ENCODE measurements at regions not wholly inside any gene's neighbourhood (a gene's known extent, or its start where the extent isn't known, plus 50 kb on each side); places are given as distances from the start of the nearest gene placed in this dataset.

GRCh38 chr12:131482686-131483085 lies 228.2 kb upstream of the SFSWAP start:
- no peak overlapping the region for H3K27ac ChIP-seq
- no peaks in the 10 kb centered on the region for H3K36me3 ChIP-seq
- no peaks in the 10 kb centered on the region for H3K9me3 ChIP-seq
- H3K4me3 ChIP-seq = no peak overlapping the region
- ATAC-seq (ENCODE audit: insufficient number of reproducible peaks, low FRiP score, low read depth) (no peak), DNase-seq (ENCODE audit: low spot score) (no peak)
- no peaks in the 10 kb centered on the region for H3K4me1 ChIP-seq (ENCODE audit: control insufficient read depth in 1 of 2, low read depth in 2 of 2)
- H3K27me3 ChIP-seq (replicated peaks; ENCODE audit: insufficient read depth) = no peaks in the 10 kb centered on the region
- no peak for TF ChIP-seq CTCF (IDR thresholded peaks at IDR 0.05)

- Histone ChIP-seq H3K27ac (no peak overlapping the region), H3K4me3 (no peak overlapping the region), H3K9me3 (no peaks in the 10 kb centered on the region), H3K36me3 (no peaks in the 10 kb centered on the region), H3K27me3 (replicated peaks; ENCODE audit: insufficient read depth) (no peaks in the 10 kb centered on the region), H3K4me1 (ENCODE audit: control insufficient read depth in 1 of 2, low read depth in 2 of 2) (no peaks in the 10 kb centered on the region)
- ATAC-seq (ENCODE audit: insufficient number of reproducible peaks, low FRiP score, low read depth) = no peak
- no peak for TF ChIP-seq CTCF (IDR thresholded peaks at IDR 0.05)
- no peak for DNase-seq (ENCODE audit: low spot score)
Observed at GRCh38 chr12:131486451-131487230, 224.2 kb upstream of the SFSWAP start.

- no peak overlapping the region for H3K27ac ChIP-seq
- H3K36me3 ChIP-seq = no peaks in the 10 kb centered on the region
- no peak for ATAC-seq (ENCODE audit: insufficient number of reproducible peaks, low FRiP score, low read depth)
- H3K27me3 ChIP-seq (replicated peaks; ENCODE audit: insufficient read depth) = no peaks in the 10 kb centered on the region
- no peaks in the 10 kb centered on the region for H3K9me3 ChIP-seq
- no peak for TF ChIP-seq CTCF (IDR thresholded peaks at IDR 0.05)
- DNase-seq (ENCODE audit: low spot score) = no peak
- no peaks in the 10 kb centered on the region for H3K4me1 ChIP-seq (ENCODE audit: control insufficient read depth in 1 of 2, low read depth in 2 of 2)
- H3K4me3 ChIP-seq = no peak overlapping the region
Observed at GRCh38 chr12:131487388-131488124, 223.3 kb upstream of the SFSWAP start.

GRCh38 chr12:131489718-131490117 lies 221.2 kb upstream of the SFSWAP start:
- no peak overlapping the region for H3K27ac ChIP-seq
- H3K4me3 ChIP-seq = no peak overlapping the region
- no peak for TF ChIP-seq CTCF (IDR thresholded peaks at IDR 0.05)
- no peaks in the 10 kb centered on the region for H3K27me3 ChIP-seq (replicated peaks; ENCODE audit: insufficient read depth)
- no peaks in the 10 kb centered on the region for H3K9me3 ChIP-seq
- H3K36me3 ChIP-seq = no peaks in the 10 kb centered on the region
- DNase-seq (ENCODE audit: low spot score) = no peak
- no peaks in the 10 kb centered on the region for H3K4me1 ChIP-seq (ENCODE audit: control insufficient read depth in 1 of 2, low read depth in 2 of 2)
- ATAC-seq (ENCODE audit: insufficient number of reproducible peaks, low FRiP score, low read depth) = no peak

GRCh38 chr12:131491155-131491554 lies 219.7 kb upstream of the SFSWAP start:
- H3K36me3 ChIP-seq = no peaks in the 10 kb centered on the region
- no peaks in the 10 kb centered on the region for H3K9me3 ChIP-seq
- no peak for DNase-seq (ENCODE audit: low spot score)
- H3K27ac ChIP-seq = no peak overlapping the region
- no peak for TF ChIP-seq CTCF (IDR thresholded peaks at IDR 0.05)
- H3K4me1 ChIP-seq (ENCODE audit: control insufficient read depth in 1 of 2, low read depth in 2 of 2) = no peaks in the 10 kb centered on the region
- no peaks in the 10 kb centered on the region for H3K27me3 ChIP-seq (replicated peaks; ENCODE audit: insufficient read depth)
- H3K4me3 ChIP-seq = no peak overlapping the region
- ATAC-seq (ENCODE audit: insufficient number of reproducible peaks, low FRiP score, low read depth) = no peak

All from thoracic aorta (tissue), 2 donors.